HG03025 (cell line): ENCODE measurements at regions not wholly inside any gene's neighbourhood (a gene's known extent, or its start where the extent isn't known, plus 50 kb on each side); places are given as distances from the start of the nearest gene placed in this dataset.
"Not testable (repeated sequence)": the region's sequence is repeated elsewhere in the genome, so short reads cannot be mapped to it uniquely, and the experiment has no call there.

Experiments
- ATAC-seq: cut with Tn5 transposase; IDR thresholded peaks from one replicate; pipeline ENCODE4 v1.9.1; 2021; ENCODE audit warnings: mild to moderate bottlenecking, moderate library complexity; ENCODE audit not compliant: unreplicated experiment, low FRiP score

GRCh38 chr20:4324611-4325243, 75.6 kb upstream of the ADRA1D start:
- ATAC-seq: no peak

DNA sequence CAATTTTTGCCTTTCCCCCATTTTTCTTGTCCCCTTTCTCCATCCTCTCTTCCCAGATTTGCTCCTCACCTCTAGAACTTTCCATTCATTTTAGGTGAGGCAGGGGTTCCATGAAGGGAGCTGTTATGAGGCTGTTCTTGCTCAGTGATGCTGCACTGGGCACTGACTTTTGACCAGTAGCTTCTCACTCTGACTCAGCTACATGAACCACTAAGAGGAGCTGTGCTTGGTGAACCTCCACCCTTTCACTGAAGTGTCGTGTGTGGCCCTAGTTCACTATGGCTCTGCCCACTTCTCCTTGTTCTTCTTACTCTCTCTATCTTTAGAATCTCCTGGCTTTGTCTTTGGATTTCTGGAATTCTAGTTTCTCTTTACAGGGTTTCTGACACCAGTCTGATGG, 73.4 kb upstream of the ADRA1D start:
- no peak for ATAC-seq

DNA sequence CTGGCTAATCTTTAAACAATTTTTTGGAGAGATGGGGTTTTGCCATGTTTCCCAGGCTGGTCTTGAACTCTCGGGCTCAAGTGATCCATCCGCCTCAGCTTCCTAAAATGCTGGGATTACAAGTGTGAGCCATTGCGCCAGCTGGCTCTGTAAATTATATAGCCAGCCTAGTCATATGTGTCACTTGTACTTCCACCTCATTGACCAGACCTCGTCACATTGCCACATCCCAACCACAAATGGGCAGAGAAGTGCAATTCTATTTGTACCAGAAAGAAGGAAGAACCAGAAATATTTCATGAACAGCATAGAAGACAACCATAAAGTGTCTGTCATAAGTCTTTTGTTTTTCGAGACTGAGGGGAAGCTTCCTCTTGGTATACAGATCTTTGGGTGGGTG, 71.2 kb upstream of the ADRA1D start:
- no peak for ATAC-seq

GRCh38 chr20:4318891-4319290, 69.8 kb upstream of the ADRA1D start:
- ATAC-seq: no peak

DNA sequence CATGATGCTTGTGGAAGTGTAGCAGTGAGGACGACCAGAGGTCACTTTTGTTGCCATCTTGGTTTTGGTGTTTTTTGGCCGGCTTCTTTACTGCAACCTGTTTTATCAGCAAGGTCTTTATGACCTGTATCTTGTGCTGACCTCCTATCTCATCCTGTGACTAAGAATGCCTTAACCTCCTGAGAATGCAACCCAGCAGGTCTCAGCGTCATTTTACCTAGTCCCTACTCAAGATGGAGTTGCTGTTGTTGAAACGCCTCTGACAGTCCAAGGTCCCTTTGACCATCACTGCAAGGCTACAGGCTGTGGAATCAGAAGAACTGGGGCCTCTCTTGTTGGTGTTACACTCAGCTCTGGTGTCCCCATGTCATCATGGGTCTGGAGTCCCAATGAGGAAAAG, 61.5 kb upstream of the ADRA1D start:
- ATAC-seq: not testable (repeated sequence)

GRCh38 chr20:4306206-4306605, 57.1 kb upstream of the ADRA1D start:
- ATAC-seq: no peak

- ATAC-seq: no peak
Observed at GRCh38 chr20:4305091-4305490, 56.0 kb upstream of the ADRA1D start.

- ATAC-seq: no peak
Observed at GRCh38 chr20:4304601-4305000, 55.5 kb upstream of the ADRA1D start.

- ATAC-seq: no peak
Observed at GRCh38 chr20:4303136-4303535, 54.0 kb upstream of the ADRA1D start.

GRCh38 chr20:4300921-4301320, 51.8 kb upstream of the ADRA1D start:
- no peak for ATAC-seq

DNA sequence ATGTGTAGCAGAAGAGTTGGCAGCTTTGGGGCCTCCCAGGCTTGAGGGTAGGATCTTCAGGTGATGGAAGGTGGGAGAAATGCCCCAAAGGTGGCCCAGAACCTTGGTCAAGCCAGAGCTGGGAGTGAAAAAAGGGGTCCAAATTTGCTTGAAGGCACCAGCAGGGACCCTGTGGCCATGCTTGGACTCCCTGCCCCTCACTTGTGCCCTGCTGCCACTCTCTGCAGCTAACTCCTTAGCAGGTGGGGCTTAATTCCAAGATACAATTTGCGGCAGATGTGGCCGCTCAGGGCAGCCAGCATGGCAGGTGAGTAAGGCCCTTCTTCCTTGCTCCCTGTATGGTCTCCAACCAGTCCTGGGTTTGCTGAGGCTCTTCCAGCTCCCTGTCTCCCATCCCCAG, 51.3 kb upstream of the ADRA1D start:
- no peak for ATAC-seq

DNA sequence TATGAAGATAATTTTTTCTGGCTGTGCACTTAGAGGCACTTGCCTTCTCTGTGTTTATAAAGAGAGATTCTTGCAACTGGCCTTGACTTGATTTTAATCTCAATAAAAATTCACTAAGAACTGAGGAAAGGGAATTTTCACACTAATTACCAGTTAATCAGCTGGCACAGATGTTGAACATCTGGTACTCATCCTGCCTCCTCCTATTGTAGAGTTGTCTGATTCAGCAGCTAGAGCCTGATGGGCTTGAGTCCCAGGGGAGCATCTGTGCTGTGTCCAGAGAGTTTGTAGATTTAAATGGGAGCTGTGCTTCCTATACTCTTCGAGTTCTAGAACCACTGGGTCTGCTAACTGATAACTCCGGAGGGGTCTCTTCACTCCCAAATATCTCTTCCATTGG, 50.7 kb upstream of the ADRA1D start:
- no peak for ATAC-seq

DNA sequence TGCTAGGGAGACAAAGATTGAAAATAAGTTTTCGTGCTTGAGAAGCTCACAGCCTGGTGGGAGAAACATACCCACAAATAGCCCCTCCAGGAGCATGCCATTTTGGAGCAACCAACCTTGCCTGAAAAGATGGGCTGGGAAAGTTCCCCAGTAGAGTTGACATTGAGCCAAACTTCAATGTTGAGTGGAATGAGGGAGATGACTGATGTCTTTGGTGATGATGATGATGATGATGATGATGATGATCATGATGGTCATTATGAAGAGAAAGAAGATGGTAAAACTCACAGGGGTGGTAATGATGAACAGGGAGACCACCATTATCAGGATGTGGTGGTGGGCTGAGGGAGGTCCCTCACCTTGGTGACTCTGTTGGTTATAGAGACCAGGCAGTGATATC, 50.1 kb upstream of the ADRA1D start:
- no peak for ATAC-seq
